ENCODE measurements at regions not wholly inside any gene's neighbourhood (a gene's known extent, or its start where the extent isn't known, plus 50 kb on each side); places are given as distances from the start of the nearest gene placed in this dataset.

DNA sequence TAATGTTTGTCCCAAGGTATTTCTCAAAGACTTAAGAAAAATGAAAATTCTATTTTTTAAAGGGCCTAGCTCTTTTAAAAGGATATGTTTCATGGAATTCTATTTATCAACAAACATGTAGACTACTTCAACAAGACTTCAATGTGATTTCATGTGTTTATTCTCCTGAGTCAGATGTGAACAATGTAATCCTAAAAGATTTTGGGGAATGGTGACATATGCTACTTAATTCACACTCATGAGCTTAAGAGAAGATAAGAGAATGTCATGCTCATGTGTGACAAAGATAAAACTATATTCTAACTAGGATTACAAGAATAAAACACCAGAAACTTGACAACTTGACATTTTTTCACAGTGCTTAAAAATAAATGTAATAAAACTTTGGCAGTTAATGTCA, 127.5 kb downstream of the TES start:
- TF ChIP-seq POLR2A (IDR thresholded peaks at IDR 0.05) = no peak
- TF ChIP-seq, protein P1, sequence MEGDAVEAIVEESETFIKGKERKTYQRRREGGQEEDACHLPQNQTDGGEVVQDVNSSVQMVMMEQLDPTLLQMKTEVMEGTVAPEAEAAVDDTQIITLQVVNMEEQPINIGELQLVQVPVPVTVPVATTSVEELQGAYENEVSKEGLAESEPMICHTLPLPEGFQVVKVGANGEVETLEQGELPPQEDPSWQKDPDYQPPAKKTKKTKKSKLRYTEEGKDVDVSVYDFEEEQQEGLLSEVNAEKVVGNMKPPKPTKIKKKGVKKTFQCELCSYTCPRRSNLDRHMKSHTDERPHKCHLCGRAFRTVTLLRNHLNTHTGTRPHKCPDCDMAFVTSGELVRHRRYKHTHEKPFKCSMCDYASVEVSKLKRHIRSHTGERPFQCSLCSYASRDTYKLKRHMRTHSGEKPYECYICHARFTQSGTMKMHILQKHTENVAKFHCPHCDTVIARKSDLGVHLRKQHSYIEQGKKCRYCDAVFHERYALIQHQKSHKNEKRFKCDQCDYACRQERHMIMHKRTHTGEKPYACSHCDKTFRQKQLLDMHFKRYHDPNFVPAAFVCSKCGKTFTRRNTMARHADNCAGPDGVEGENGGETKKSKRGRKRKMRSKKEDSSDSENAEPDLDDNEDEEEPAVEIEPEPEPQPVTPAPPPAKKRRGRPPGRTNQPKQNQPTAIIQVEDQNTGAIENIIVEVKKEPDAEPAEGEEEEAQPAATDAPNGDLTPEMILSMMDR (IDR thresholded peaks at IDR 0.05) = no peak

Measured in uterus (tissue), 2 donors.